Ovary (tissue), 3 donors: ENCODE measurements at regions not wholly inside any gene's neighbourhood (a gene's known extent, or its start where the extent isn't known, plus 50 kb on each side); places are given as distances from the start of the nearest gene placed in this dataset.

Experiments
- CTCF ChIP-seq, 3 donors: fragments of 450-650 bp in 2 of 3; fragments of 200-600 bp in 1 of 3; IDR thresholded peaks; one replicate each; pipeline versions ENCODE4 v1.5.1 to v1.8.0; 2016 to 2022; ENCODE audit warnings: antibody characterized with exemption in 3 of 3, mild to moderate bottlenecking in 1 of 3
- EP300 ChIP-seq: sonication (generic); formaldehyde crosslinking; IDR thresholded peaks from one replicate; pipeline ENCODE4 v1.6.1; 2017; ENCODE audit warnings: antibody characterized with exemption
- POLR2A ChIP-seq: fragments of 450-650 bp; IDR thresholded peaks from one replicate; pipeline ENCODE4 v1.6.1; 2017; ENCODE audit warnings: antibody characterized with exemption, mild to moderate bottlenecking, moderate library complexity
- donor health status: DM: no; HTN: no; CAD: no.

GRCh38 chr13:111949311-111949710 lies 117.6 kb upstream of the SOX1 start:
- TF ChIP-seq CTCF (IDR thresholded peaks at IDR 0.05) (no peak), POLR2A (no peak), EP300 (no peak)
